Kidney (tissue), 13 donors: ENCODE measurements at regions not wholly inside any gene's neighbourhood (a gene's known extent, or its start where the extent isn't known, plus 50 kb on each side); places are given as distances from the start of the nearest gene placed in this dataset.

ENCODE experiments used
- DNase-seq, 5 donors: peaks; one replicate each; pipeline ENCODE4 v3.0.0-alpha.2; 2013 to 2020
- FAIRE-seq: peaks from 2 replicates; lab custom pipeline; 2012; peaks lifted over from hg19 to GRCh38; lab: Jason Lieb, UNC
- H3K27ac ChIP-seq, 2 donors: one replicate each; pipeline ENCODE4 v1.7.0; 2013; ENCODE audit warnings: low read depth in 2 of 2, low read length in 2 of 2, inconsistent platforms in 1 of 2
- H3K27me3 ChIP-seq: one replicate; pipeline ENCODE4 v1.7.1; 2013; ENCODE audit warnings: low read length, inconsistent platforms; ENCODE audit not compliant: control insufficient read depth, insufficient read depth
- H3K36me3 ChIP-seq, 3 donors: one replicate each; pipeline versions ENCODE4 v1.7.0 to v1.7.1; 2013; ENCODE audit warnings: low read length in 3 of 3, control low read depth in 1 of 3, inconsistent platforms in 1 of 3; ENCODE audit not compliant: insufficient read depth in 3 of 3, control insufficient read depth in 2 of 3
- H3K4me1 ChIP-seq, 3 donors: one replicate each; pipeline versions ENCODE4 v1.7.0 to v1.7.1; 2013; ENCODE audit warnings: low read length in 3 of 3, inconsistent platforms in 1 of 3, low read depth in 1 of 3; ENCODE audit not compliant: control insufficient read depth in 2 of 3, insufficient read depth in 2 of 3
- H3K4me3 ChIP-seq, 3 donors: one replicate each; pipeline versions ENCODE4 v1.7.0 to v1.8.1; 2013; ENCODE audit warnings: low read length in 3 of 3, control low read depth in 1 of 3, inconsistent platforms in 1 of 3
- H3K9ac ChIP-seq, 3 donors: one replicate each; pipeline versions ENCODE4 v1.7.0 to v1.7.1; 2013; ENCODE audit warnings: low read length in 3 of 3, control low read depth in 1 of 3, inconsistent platforms in 1 of 3
- H3K9me3 ChIP-seq, 3 donors: one replicate each; pipeline versions ENCODE4 v1.7.0 to v1.7.1; 2013; ENCODE audit warnings: low read length in 3 of 3, control low read depth in 1 of 3, inconsistent platforms in 1 of 3; ENCODE audit not compliant: control insufficient read depth in 2 of 3, insufficient read depth in 1 of 3
- CTCF ChIP-seq: IDR thresholded peaks from 3 replicates; pipeline ENCODE4 v1.5.1; 2012; ENCODE audit warnings: mild to moderate bottlenecking, moderate library complexity, borderline replicate concordance; ENCODE audit not compliant: insufficient read depth; ENCODE audit errors: extremely low read depth
- intact Hi-C: fragments of 100-400 bp; cut with DNase I; formaldehyde crosslinking; loops from one replicate; pipeline ENCODE4 v1.11.1; 2022
- donor health status: control.
- donor health status: control.
- donor health status: control.
- donor health status: control.
- donor health status: control.
- donor health status: DM: yes; HTN: yes; CAD: no.
- donor health status: Normal renal cell carcinoma (clear cell type).

GRCh38 chrX:150298841-150299551, 64.1 kb upstream of the MAMLD1 start:
- no peak overlapping the region for H3K27ac ChIP-seq
- intact Hi-C loops: no loop called here
- DNase-seq: no peak
- H3K27me3 ChIP-seq: no peaks in the 10 kb centered on the region
- H3K9me3 ChIP-seq: no peaks in the 10 kb centered on the region
- no peak overlapping the region for H3K4me3 ChIP-seq
- no peak for FAIRE-seq
- no peak for TF ChIP-seq CTCF
- H3K4me1 ChIP-seq: no peaks in the 10 kb centered on the region
- H3K9ac ChIP-seq: no peak overlapping the region
- no peaks in the 10 kb centered on the region for H3K36me3 ChIP-seq

- intact Hi-C loops: no loop called here
- no peak for DNase-seq
- Histone ChIP-seq H3K4me3 (no peak overlapping the region), H3K27me3 (no peaks in the 10 kb centered on the region), H3K36me3 (no peaks in the 10 kb centered on the region), H3K27ac (no peak overlapping the region), H3K4me1 (no peaks in the 10 kb centered on the region), H3K9ac (no peak overlapping the region), H3K9me3 (no peaks in the 10 kb centered on the region)
- no peak for TF ChIP-seq CTCF
- FAIRE-seq: no peak
These were observed 63.5 kb upstream of the MAMLD1 start for GRCh38 chrX:150299579-150299978.

DNA sequence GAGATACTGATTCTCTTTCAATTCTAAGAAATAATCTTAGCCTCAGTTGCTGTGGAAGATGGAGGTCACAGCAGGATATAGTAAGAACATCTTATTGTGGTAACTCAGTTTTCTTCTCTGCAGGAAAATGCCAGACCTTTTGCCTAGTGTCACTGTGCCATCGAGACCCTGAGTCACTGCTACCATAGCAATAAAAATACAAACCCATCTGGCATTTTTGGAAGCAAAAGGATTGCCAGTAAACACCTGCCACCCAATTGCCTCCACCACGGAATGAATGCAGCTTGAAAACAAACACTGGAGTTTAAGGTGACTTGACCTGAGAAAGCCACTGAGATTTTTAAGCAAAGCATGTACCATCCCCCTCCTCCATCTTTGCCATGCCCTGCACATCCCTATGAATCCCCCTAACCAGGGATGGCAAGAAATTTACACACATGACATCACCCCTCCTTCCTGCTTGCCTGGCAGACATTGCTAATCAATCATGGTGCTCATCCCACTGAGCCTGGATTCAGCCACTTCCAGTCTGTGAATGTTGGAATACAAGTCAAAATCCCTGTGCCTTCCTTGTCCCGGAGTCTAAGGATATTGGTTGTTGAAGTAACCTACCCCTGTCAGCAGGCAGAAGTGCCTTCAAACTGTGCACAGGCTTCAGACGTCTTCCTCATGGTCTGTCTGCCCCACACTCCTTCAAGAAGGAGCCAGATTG, 59.6 kb upstream of the MAMLD1 start:
- DNase-seq: no peak
- Histone ChIP-seq H3K27me3 (no peaks in the 10 kb centered on the region), H3K9me3 (no peaks in the 10 kb centered on the region), H3K4me3 (no peak overlapping the region), H3K27ac (no peak overlapping the region), H3K36me3 (no peaks in the 10 kb centered on the region), H3K4me1 (no peaks in the 10 kb centered on the region), H3K9ac (no peak overlapping the region)
- intact Hi-C loops: no loop called here
- FAIRE-seq: no peak
- TF ChIP-seq CTCF: no peak
